Adrenal gland (tissue), 9 donors: ENCODE measurements at regions not wholly inside any gene's neighbourhood (a gene's known extent, or its start where the extent isn't known, plus 50 kb on each side); places are given as distances from the start of the nearest gene placed in this dataset.
"Not testable (repeated sequence)": the region's sequence is repeated elsewhere in the genome, so short reads cannot be mapped to it uniquely, and the experiment has no call there.

Experiments
- DNase-seq, 7 donors: peaks; one replicate each; pipeline ENCODE4 v3.0.0-alpha.2; 2019 to 2020
- H3K27ac ChIP-seq, 5 donors: fragments of 200-600 bp; sonication (generic) in 4 of 5; 1 replicate in 3 of 5; 2 replicates in 2 of 5; pipeline versions ENCODE4 v1.5.1 to v1.8.0; 2016 to 2020; ENCODE audit warnings: mild to moderate bottlenecking in 1 of 5
- H3K27me3 ChIP-seq: fragments of 200-600 bp; 2 replicates; pipeline ENCODE4 v1.8.0; 2021
- H3K36me3 ChIP-seq, 2 donors: fragments of 200-600 bp; replicated peaks in 1 of 2; 1 replicate in 1 of 2; 2 replicates in 1 of 2; pipeline versions ENCODE4 v1.5.1 to v1.8.0; 2018 to 2022
- H3K4me1 ChIP-seq, 2 donors: fragments of 200-600 bp; replicated peaks in 1 of 2; 1 replicate in 1 of 2; 2 replicates in 1 of 2; pipeline versions ENCODE4 v1.5.1 to v1.8.0; 2018 to 2021
- H3K4me3 ChIP-seq, 4 donors: fragments of 200-600 bp; sonication (generic) in 3 of 4; one replicate each; pipeline ENCODE4 v1.5.1; 2016 to 2018
- H3K9me3 ChIP-seq, 3 donors: fragments of 200-600 bp; sonication (generic) in 1 of 3; replicated peaks in 1 of 3; 1 replicate in 2 of 3; 2 replicates in 1 of 3; pipeline versions ENCODE4 v1.5.1 to v1.8.0; 2016 to 2021
- POLR2A ChIP-seq, 2 donors: fragments of 450-650 bp; IDR thresholded peaks; one replicate each; pipeline ENCODE4 v1.6.1; 2017; ENCODE audit warnings: antibody characterized with exemption in 2 of 2, mild to moderate bottlenecking in 2 of 2, moderate library complexity in 1 of 2
- WGBS, 4 donors: extraction: QIAGEN DNeasy Blood & Tissue Kit in 2 of 4; methylation state at CpG; one replicate each; pipeline versions ENCODE4 v1.1.5 to v1.1.7; 2013 to 2017; 5-methylcytosine and 5-hydroxymethylcytosine counted together
- intact Hi-C, 2 donors: fragments of 100-400 bp; cut with DNase I; formaldehyde crosslinking; loops; one replicate each; pipeline versions ENCODE4 v1.14.1 to v1.15.0; 2022 to 2023
- TF ChIP-seq, protein P1 (sequence below), 6 experiments: fragments of 450-650 bp in 4 of 6; fragments of 200-600 bp in 2 of 6; sonication (generic) in 1 of 6; IDR thresholded peaks; 1 replicate in 5 of 6; 2 replicates in 1 of 6; pipeline versions ENCODE4 v1.5.1 to v1.8.0; 2016 to 2021; ENCODE audit warnings: antibody characterized with exemption in 6 of 6, mild to moderate bottlenecking in 2 of 6, moderate library complexity in 1 of 6
- donor health status: healthy with polysubstance abuse.
- donor health status: Bipolar disorder and iron deficiency.
- donor health status: DM: yes; HTN: yes; CAD: no.
- donor health status: DM: no; HTN: no; CAD: no.
- donor health status: DM: no; HTN: no; CAD: no.

DNA sequence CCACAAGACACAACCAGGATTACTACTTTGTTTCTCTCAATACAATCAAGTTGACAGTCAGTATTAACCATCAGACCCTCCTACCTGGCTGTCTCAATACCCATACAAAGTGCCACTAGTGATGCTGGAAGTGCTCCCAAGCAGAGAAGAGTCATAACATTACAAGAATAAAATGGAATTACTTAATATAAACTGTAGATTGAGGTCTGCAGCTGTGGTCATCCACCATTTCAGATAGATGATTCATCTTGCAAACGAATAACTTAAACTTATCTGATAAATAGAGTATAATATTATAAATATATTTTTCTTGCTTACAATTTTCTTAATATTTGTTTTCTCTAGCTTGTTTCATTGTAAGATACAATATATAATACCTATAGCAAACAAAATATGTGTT is 1034.2 kb upstream of the PCDH10 start:
- H3K4me1 ChIP-seq = no peaks in the 10 kb centered on the region
- 0 to 39% (median 0%) methylated on average over 1 of the region's 1 CpG for WGBS, 4 donors
- H3K36me3 ChIP-seq = no peaks in the 10 kb centered on the region
- no peak for DNase-seq
- no peak overlapping the region for H3K27ac ChIP-seq
- no peaks in the 10 kb centered on the region for H3K9me3 ChIP-seq
- no peak overlapping the region for H3K4me3 ChIP-seq
- no peaks in the 10 kb centered on the region for H3K27me3 ChIP-seq
- intact Hi-C loops = no loop called here
- TF ChIP-seq, protein P1, sequence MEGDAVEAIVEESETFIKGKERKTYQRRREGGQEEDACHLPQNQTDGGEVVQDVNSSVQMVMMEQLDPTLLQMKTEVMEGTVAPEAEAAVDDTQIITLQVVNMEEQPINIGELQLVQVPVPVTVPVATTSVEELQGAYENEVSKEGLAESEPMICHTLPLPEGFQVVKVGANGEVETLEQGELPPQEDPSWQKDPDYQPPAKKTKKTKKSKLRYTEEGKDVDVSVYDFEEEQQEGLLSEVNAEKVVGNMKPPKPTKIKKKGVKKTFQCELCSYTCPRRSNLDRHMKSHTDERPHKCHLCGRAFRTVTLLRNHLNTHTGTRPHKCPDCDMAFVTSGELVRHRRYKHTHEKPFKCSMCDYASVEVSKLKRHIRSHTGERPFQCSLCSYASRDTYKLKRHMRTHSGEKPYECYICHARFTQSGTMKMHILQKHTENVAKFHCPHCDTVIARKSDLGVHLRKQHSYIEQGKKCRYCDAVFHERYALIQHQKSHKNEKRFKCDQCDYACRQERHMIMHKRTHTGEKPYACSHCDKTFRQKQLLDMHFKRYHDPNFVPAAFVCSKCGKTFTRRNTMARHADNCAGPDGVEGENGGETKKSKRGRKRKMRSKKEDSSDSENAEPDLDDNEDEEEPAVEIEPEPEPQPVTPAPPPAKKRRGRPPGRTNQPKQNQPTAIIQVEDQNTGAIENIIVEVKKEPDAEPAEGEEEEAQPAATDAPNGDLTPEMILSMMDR (IDR thresholded peaks at IDR 0.05) = no peak
- TF ChIP-seq POLR2A (IDR thresholded peaks at IDR 0.05) = no peak

DNA sequence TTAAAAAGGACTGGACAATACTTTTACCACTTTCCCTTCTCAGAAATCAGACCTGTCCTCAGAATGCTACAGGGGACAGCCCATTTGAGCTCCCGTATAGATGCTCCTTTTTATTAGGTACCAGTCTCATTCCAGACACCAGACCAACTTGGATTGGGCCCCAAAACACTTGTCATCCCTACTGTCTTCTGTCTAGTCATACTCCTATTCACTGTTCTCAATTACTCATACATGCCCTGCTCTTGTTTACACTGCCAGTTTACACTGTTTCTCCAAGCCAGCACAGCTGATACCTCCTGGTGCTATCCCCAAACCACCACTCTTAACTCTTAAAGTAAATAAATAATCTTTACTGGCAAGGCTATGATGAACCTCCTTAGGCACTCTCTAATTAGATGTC is 1026.4 kb upstream of the PCDH10 start:
- DNase-seq, H3K27ac ChIP-seq, H3K36me3 ChIP-seq, H3K4me3 ChIP-seq, H3K4me1 ChIP-seq, H3K27me3 ChIP-seq, H3K9me3 ChIP-seq, intact Hi-C loops: not testable (repeated sequence)
- WGBS, 4 donors = 63 to 82% (median 80%) methylated on average over 1 of the region's 1 CpG

DNA sequence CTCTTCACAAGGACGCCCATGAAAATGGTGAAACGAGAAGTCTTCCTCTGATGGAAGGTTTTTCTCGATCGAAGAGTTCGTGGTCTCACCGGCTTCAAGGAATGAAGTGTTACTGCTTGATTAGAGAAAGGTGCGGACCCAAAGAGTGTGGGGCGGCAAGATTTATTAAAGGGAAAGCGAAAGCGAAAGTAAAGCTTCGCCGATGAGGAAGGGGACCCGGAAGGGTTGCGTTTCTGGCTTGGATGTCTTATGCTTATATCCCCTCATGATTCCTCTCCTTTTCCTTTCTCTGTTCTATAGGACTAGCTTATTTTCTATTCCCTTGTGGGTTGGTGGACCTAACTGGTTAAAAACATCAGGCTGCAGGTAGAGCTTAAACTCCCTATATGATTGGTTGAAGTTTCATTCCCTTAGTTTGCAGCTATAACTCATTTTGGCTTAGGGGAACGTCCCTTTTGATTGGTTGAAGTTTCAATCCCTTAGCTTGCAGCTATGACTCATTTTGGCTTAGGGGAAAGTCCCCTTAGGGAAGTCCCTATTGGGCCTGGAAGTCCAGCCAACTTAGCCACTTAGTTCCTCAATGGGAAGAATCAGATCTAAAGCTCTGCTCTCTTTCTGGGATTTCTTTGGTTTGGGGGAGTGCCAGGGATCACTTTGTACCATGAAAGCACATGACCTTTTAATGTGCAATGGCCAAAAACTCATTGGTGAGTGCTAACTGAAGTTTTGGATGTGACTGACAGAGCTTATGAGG is 1025.0 kb upstream of the PCDH10 start:
- intact Hi-C loops = no loop called here
- no peaks in the 10 kb centered on the region for H3K27me3 ChIP-seq
- no peaks in the 10 kb centered on the region for H3K4me1 ChIP-seq
- no peaks in the 10 kb centered on the region for H3K36me3 ChIP-seq
- H3K9me3 ChIP-seq = no peaks in the 10 kb centered on the region
- no peak for DNase-seq
- H3K27ac ChIP-seq = no peak overlapping the region
- WGBS, 4 donors = 87 to 94% (median 88%) methylated on average over 15 of the region's 15 CpGs
- no peak for TF ChIP-seq POLR2A (IDR thresholded peaks at IDR 0.05)
- TF ChIP-seq, protein P1 (IDR thresholded peaks at IDR 0.05) = no peak
- H3K4me3 ChIP-seq = no peak overlapping the region

DNA sequence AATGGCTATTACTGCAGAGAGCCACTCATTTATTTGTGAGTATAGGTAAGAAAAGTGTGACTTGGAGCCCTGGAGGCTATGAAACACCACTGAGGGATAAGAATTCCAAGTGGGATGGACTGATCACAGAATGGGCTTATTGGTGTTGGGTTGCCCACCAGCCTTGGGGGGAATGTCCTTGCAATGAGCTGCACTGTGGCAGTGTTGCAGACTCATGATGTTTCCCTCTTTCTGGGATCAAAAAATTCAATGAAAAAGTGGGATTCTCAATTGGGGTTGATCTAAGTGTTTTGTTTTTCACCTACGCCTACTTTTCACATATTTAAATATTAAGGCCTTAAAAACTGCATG is 1024.5 kb upstream of the PCDH10 start:
- WGBS, 4 donors = 84 to 94% (median 84%) methylated on average over 1 of the region's 1 CpG
- Histone ChIP-seq H3K27me3 (no peaks in the 10 kb centered on the region), H3K4me1 (no peaks in the 10 kb centered on the region), H3K27ac (no peak overlapping the region), H3K36me3 (no peaks in the 10 kb centered on the region), H3K9me3 (no peaks in the 10 kb centered on the region), H3K4me3 (no peak overlapping the region)
- intact Hi-C loops = no loop called here
- DNase-seq = no peak
- TF ChIP-seq POLR2A (IDR thresholded peaks at IDR 0.05) = no peak
- TF ChIP-seq, protein P1 (IDR thresholded peaks at IDR 0.05) = no peak

DNA sequence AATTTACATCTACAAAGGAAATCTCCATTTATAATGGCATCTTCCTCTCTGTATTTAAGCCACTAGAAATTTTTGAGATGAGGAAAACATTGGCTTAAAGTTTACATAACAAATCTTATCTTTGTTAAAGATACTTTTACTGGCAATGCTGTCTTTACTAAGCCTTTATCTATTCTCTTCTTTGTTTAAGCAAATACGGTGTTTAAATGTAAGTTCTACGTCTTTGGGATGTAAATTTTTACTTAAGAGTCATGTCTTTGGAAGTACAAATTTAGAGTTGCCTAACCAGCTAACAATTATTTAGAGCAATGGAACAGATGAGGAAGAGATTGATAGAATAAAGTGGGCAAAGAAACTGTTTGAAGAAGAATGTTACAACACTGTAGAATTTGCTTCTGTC is 1024.0 kb upstream of the PCDH10 start:
- Histone ChIP-seq H3K4me3 (no peak overlapping the region), H3K27me3 (no peaks in the 10 kb centered on the region), H3K27ac (no peak overlapping the region), H3K9me3 (no peaks in the 10 kb centered on the region), H3K36me3 (no peaks in the 10 kb centered on the region), H3K4me1 (no peaks in the 10 kb centered on the region)
- intact Hi-C loops = no loop called here
- no peak for TF ChIP-seq POLR2A (IDR thresholded peaks at IDR 0.05)
- TF ChIP-seq, protein P1 (IDR thresholded peaks at IDR 0.05) = no peak
- no peak for DNase-seq
- WGBS, 4 donors = 55 to 62% (median 58%) methylated on average over 2 of the region's 2 CpGs
